IPS-18a (cell line): ENCODE measurements at regions not wholly inside any gene's neighbourhood (a gene's known extent, or its start where the extent isn't known, plus 50 kb on each side); places are given as distances from the start of the nearest gene placed in this dataset.

Experiments used
- H3K27ac ChIP-seq: one replicate; pipeline ENCODE4 v1.5.1; 2013; ENCODE audit warnings: low read length
- H3K27me3 ChIP-seq: one replicate; pipeline ENCODE4 v1.6.1; 2013; ENCODE audit warnings: mild to moderate bottlenecking, low read length; ENCODE audit not compliant: control insufficient read depth, insufficient read depth
- H3K36me3 ChIP-seq: one replicate; pipeline ENCODE4 v1.6.1; 2013; ENCODE audit warnings: low read depth, low read length; ENCODE audit not compliant: control insufficient read depth
- H3K4me1 ChIP-seq: one replicate; pipeline ENCODE4 v1.6.1; 2013; ENCODE audit warnings: low read depth, low read length; ENCODE audit not compliant: control insufficient read depth
- H3K4me3 ChIP-seq: one replicate; pipeline ENCODE4 v1.5.1; 2013; ENCODE audit warnings: low read length
- H3K9ac ChIP-seq: one replicate; pipeline ENCODE4 v1.6.1; 2013; ENCODE audit warnings: mild to moderate bottlenecking, low read length, moderate library complexity
- H3K9me3 ChIP-seq: one replicate; pipeline ENCODE4 v1.6.1; 2013; ENCODE audit warnings: low read depth, low read length; ENCODE audit not compliant: control insufficient read depth

GRCh38 chr5:15234366-15234765 lies 265.6 kb upstream of the FBXL7 start:
- Histone ChIP-seq H3K4me1 (peaks cover 19% of the 10 kb centered on the region), H3K27ac (no peak overlapping the region), H3K9ac (no peak overlapping the region), H3K27me3 (no peaks in the 10 kb centered on the region), H3K4me3 (no peak overlapping the region), H3K9me3 (no peaks in the 10 kb centered on the region), H3K36me3 (no peaks in the 10 kb centered on the region)

- no peaks in the 10 kb centered on the region for H3K27me3 ChIP-seq
- H3K9me3 ChIP-seq, result no peaks in the 10 kb centered on the region
- H3K27ac ChIP-seq, result no peak overlapping the region
- no peaks in the 10 kb centered on the region for H3K36me3 ChIP-seq
- no peak overlapping the region for H3K4me3 ChIP-seq
- peaks cover 19% of the 10 kb centered on the region for H3K4me1 ChIP-seq
- no peak overlapping the region for H3K9ac ChIP-seq
Observed at GRCh38 chr5:15233566-15233965, 266.4 kb upstream of the FBXL7 start.

GRCh38 chr5:15222156-15222555 lies 277.8 kb upstream of the FBXL7 start:
- Histone ChIP-seq H3K4me3 (no peak overlapping the region), H3K4me1 (no peaks in the 10 kb centered on the region), H3K27me3 (no peaks in the 10 kb centered on the region), H3K27ac (no peak overlapping the region), H3K36me3 (no peaks in the 10 kb centered on the region), H3K9ac (no peak overlapping the region), H3K9me3 (no peaks in the 10 kb centered on the region)

GRCh38 chr5:15220642-15221173 lies 279.3 kb upstream of the FBXL7 start:
- no peaks in the 10 kb centered on the region for H3K27me3 ChIP-seq
- H3K27ac ChIP-seq, result no peak overlapping the region
- H3K4me3 ChIP-seq, result no peak overlapping the region
- no peak overlapping the region for H3K9ac ChIP-seq
- H3K9me3 ChIP-seq, result no peaks in the 10 kb centered on the region
- no peaks in the 10 kb centered on the region for H3K4me1 ChIP-seq
- H3K36me3 ChIP-seq, result no peaks in the 10 kb centered on the region

GRCh38 chr5:15215056-15215455 lies 284.9 kb upstream of the FBXL7 start:
- no peaks in the 10 kb centered on the region for H3K36me3 ChIP-seq
- no peaks in the 10 kb centered on the region for H3K9me3 ChIP-seq
- H3K27ac ChIP-seq, result no peak overlapping the region
- H3K4me3 ChIP-seq, result no peak overlapping the region
- no peaks in the 10 kb centered on the region for H3K27me3 ChIP-seq
- H3K4me1 ChIP-seq, result no peaks in the 10 kb centered on the region
- no peak overlapping the region for H3K9ac ChIP-seq

GRCh38 chr5:15214010-15214409 lies 286.0 kb upstream of the FBXL7 start:
- Histone ChIP-seq H3K36me3 (no peaks in the 10 kb centered on the region), H3K9ac (no peak overlapping the region), H3K27me3 (no peaks in the 10 kb centered on the region), H3K27ac (no peak overlapping the region), H3K4me1 (no peaks in the 10 kb centered on the region), H3K4me3 (no peak overlapping the region), H3K9me3 (no peaks in the 10 kb centered on the region)

- no peak overlapping the region for H3K27ac ChIP-seq
- no peak overlapping the region for H3K9ac ChIP-seq
- no peak overlapping the region for H3K4me3 ChIP-seq
- no peaks in the 10 kb centered on the region for H3K9me3 ChIP-seq
- no peaks in the 10 kb centered on the region for H3K27me3 ChIP-seq
- H3K36me3 ChIP-seq, result no peaks in the 10 kb centered on the region
- H3K4me1 ChIP-seq, result no peaks in the 10 kb centered on the region
Observed at GRCh38 chr5:15209053-15209762, 290.8 kb upstream of the FBXL7 start.

- Histone ChIP-seq H3K9me3 (no peaks in the 10 kb centered on the region), H3K4me3 (no peak overlapping the region), H3K4me1 (no peaks in the 10 kb centered on the region), H3K36me3 (no peaks in the 10 kb centered on the region), H3K9ac (no peak overlapping the region), H3K27ac (no peak overlapping the region), H3K27me3 (peaks cover 6% of the 10 kb centered on the region)
Observed at GRCh38 chr5:15206133-15206532, 293.8 kb upstream of the FBXL7 start.

GRCh38 chr5:15203376-15203775 lies 296.6 kb upstream of the FBXL7 start:
- H3K27ac ChIP-seq, result no peak overlapping the region

GRCh38 chr5:15191012-15191411 lies 309.0 kb upstream of the FBXL7 start:
- Histone ChIP-seq H3K4me3 (no peak overlapping the region), H3K4me1 (no peaks in the 10 kb centered on the region), H3K36me3 (no peaks in the 10 kb centered on the region), H3K9ac (no peak overlapping the region), H3K27me3 (no peaks in the 10 kb centered on the region), H3K9me3 (no peaks in the 10 kb centered on the region), H3K27ac (no peak overlapping the region)

More at GRCh38 chr5:15203376-15203775, 296.6 kb upstream of the FBXL7 start:
- H3K9ac ChIP-seq, result no peak overlapping the region
- peaks cover 6% of the 10 kb centered on the region for H3K27me3 ChIP-seq
- no peaks in the 10 kb centered on the region for H3K9me3 ChIP-seq
- H3K4me1 ChIP-seq, result no peaks in the 10 kb centered on the region
- no peak overlapping the region for H3K4me3 ChIP-seq
- H3K36me3 ChIP-seq, result no peaks in the 10 kb centered on the region

- H3K9ac ChIP-seq, result no peak overlapping the region
- H3K27me3 ChIP-seq, result no peaks in the 10 kb centered on the region
- H3K4me3 ChIP-seq, result no peak overlapping the region
- peaks cover 4% of the 10 kb centered on the region for H3K4me1 ChIP-seq
- no peak overlapping the region for H3K27ac ChIP-seq
- no peaks in the 10 kb centered on the region for H3K36me3 ChIP-seq
- H3K9me3 ChIP-seq, result no peaks in the 10 kb centered on the region
Observed at GRCh38 chr5:15183520-15183919, 311.9 kb upstream of the ANKH start.

GRCh38 chr5:15170173-15170572 lies 298.6 kb upstream of the ANKH start:
- H3K4me3 ChIP-seq, result no peak overlapping the region
- H3K36me3 ChIP-seq, result no peaks in the 10 kb centered on the region
- no peaks in the 10 kb centered on the region for H3K9me3 ChIP-seq
- H3K27ac ChIP-seq, result no peak overlapping the region
- H3K9ac ChIP-seq, result no peak overlapping the region
- no peaks in the 10 kb centered on the region for H3K4me1 ChIP-seq
- H3K27me3 ChIP-seq, result no peaks in the 10 kb centered on the region
